IMR-90 (cell line): ENCODE measurements at regions not wholly inside any gene's neighbourhood (a gene's known extent, or its start where the extent isn't known, plus 50 kb on each side); places are given as distances from the start of the nearest gene placed in this dataset.

Source experiments
- ATAC-seq: fragments of 200-7000 bp; cut with Tn5 transposase; 2 replicates; pipeline ENCODE4 v1.9.1; 2020; ENCODE audit warnings: low read depth, mild to moderate bottlenecking, moderate library complexity
- BruUV-seq: library from RNA; stranded (reverse); fragments of 400-500 nt; replicated peaks from 2 replicates; lab custom pipeline; 2021; lab: Mats Ljungman, UMichigan
- CTCF ChIA-PET: fragments of 300-600 bp; formaldehyde crosslinking; extraction: SDS; loops from one replicate; lab custom pipeline; 2021; ENCODE audit warnings: antibody characterized with exemption; lab: Yijun Ruan, JAX
- POLR2A ChIA-PET: fragments of 300-600 bp; sonication (Branson Sonifier 250); formaldehyde crosslinking; loops from one replicate; lab custom pipeline; 2022; ENCODE audit warnings: antibody characterized with exemption; ENCODE audit not compliant: unreplicated experiment; lab: Charles Lee
- DNase-seq: peaks from one replicate; pipeline ENCODE4 v3.0.0; 2013
- H2AFZ ChIP-seq: replicated peaks from 2 replicates; pipeline ENCODE3; 2013; ENCODE audit warnings: low read length, mild to moderate bottlenecking; ENCODE audit not compliant: poor library complexity
- H2AK5ac ChIP-seq: 2 replicates; pipeline ENCODE4 v1.6.1; 2013; ENCODE audit warnings: low read depth, low read length, inconsistent platforms
- H2AK9ac ChIP-seq: replicated peaks from 2 replicates; pipeline ENCODE3; 2013; ENCODE audit warnings: mild to moderate bottlenecking, low read depth, low read length, moderate library complexity; ENCODE audit not compliant: poor library complexity
- H2BK120ac ChIP-seq: 2 replicates; pipeline ENCODE4 v1.6.1; 2013; ENCODE audit warnings: low read depth, low read length, inconsistent platforms
- H2BK15ac ChIP-seq: 3 replicates; pipeline ENCODE4 v1.6.1; 2013; ENCODE audit warnings: low read depth, low read length, inconsistent platforms
- H2BK20ac ChIP-seq: 2 replicates; pipeline ENCODE4 v1.6.1; 2013; ENCODE audit warnings: low read depth, mild to moderate bottlenecking, inconsistent platforms, low read length, moderate library complexity
- H2BK5ac ChIP-seq: 2 replicates; pipeline ENCODE4 v1.6.1; 2013; ENCODE audit warnings: mild to moderate bottlenecking, low read depth, low read length, inconsistent platforms; ENCODE audit not compliant: poor library complexity, severe bottlenecking
- H3K14ac ChIP-seq: replicated peaks from 2 replicates; pipeline ENCODE4 v1.6.1; 2013; ENCODE audit warnings: low read depth, low read length, inconsistent platforms
- H3K18ac ChIP-seq: 2 replicates; pipeline ENCODE4 v1.6.1; 2013; ENCODE audit warnings: low read depth, low read length, control low read depth
- H3K23ac ChIP-seq: 2 replicates; pipeline ENCODE4 v1.6.1; 2013; ENCODE audit warnings: low read depth, low read length, inconsistent platforms
- H3K27ac ChIP-seq: 2 replicates; pipeline ENCODE4 v1.5.1; 2013; ENCODE audit warnings: mild to moderate bottlenecking, control low read depth, low read length; ENCODE audit not compliant: insufficient read depth
- H3K27me3 ChIP-seq: 2 replicates; pipeline ENCODE4 v1.6.1; 2013; ENCODE audit warnings: low read length; ENCODE audit not compliant: control insufficient read depth, insufficient read depth
- H3K36me3 ChIP-seq: 2 replicates; pipeline ENCODE4 v1.6.1; 2013; ENCODE audit warnings: low read length, mixed read lengths; ENCODE audit not compliant: control insufficient read depth, insufficient read depth
- H3K4ac ChIP-seq: 2 replicates; pipeline ENCODE4 v1.6.1; 2013; ENCODE audit warnings: low read depth, low read length, inconsistent platforms
- H3K4me1 ChIP-seq: 2 replicates; pipeline ENCODE4 v1.6.1; 2013; ENCODE audit warnings: low read length, mixed read lengths; ENCODE audit not compliant: control insufficient read depth, insufficient read depth
- H3K4me2 ChIP-seq: 2 replicates; pipeline ENCODE4 v1.6.1; 2013; ENCODE audit warnings: low read depth, mild to moderate bottlenecking, control low read depth, low read length, moderate library complexity
- H3K4me3 ChIP-seq: 2 replicates; pipeline ENCODE4 v1.5.1; 2013; ENCODE audit warnings: low read depth, mild to moderate bottlenecking, control low read depth, low read length, moderate library complexity; ENCODE audit not compliant: insufficient read depth
- H3K56ac ChIP-seq: 2 replicates; pipeline ENCODE4 v1.6.1; 2013; ENCODE audit warnings: low read length, inconsistent platforms; ENCODE audit not compliant: insufficient read depth; ENCODE audit errors: extremely low read depth
- H3K79me1 ChIP-seq, 2 experiments: 2 replicates each; pipeline ENCODE4 v1.6.1; 2013; ENCODE audit warnings: low read length in 2 of 2, inconsistent platforms in 1 of 2, low read depth in 1 of 2
- H3K9ac ChIP-seq: 2 replicates; pipeline ENCODE4 v1.6.1; 2013; ENCODE audit warnings: low read depth, low read length, control low read depth
- H3K9me1 ChIP-seq: 2 replicates; pipeline ENCODE4 v1.6.1; 2013; ENCODE audit warnings: low read length, inconsistent platforms; ENCODE audit not compliant: insufficient read depth
- H3K9me3 ChIP-seq: 2 replicates; pipeline ENCODE4 v1.6.1; 2013; ENCODE audit warnings: low read length; ENCODE audit not compliant: control insufficient read depth, insufficient read depth
- H4K20me1 ChIP-seq: 2 replicates; pipeline ENCODE4 v1.6.1; 2013; ENCODE audit warnings: low read length, inconsistent platforms; ENCODE audit not compliant: insufficient read depth
- H4K5ac ChIP-seq: 2 replicates; pipeline ENCODE4 v1.6.1; 2013; ENCODE audit warnings: mild to moderate bottlenecking, low read depth, low read length, control low read depth
- H4K8ac ChIP-seq, 2 experiments: 2 replicates each; pipeline ENCODE4 v1.6.1; 2013; ENCODE audit warnings: low read depth in 2 of 2, low read length in 2 of 2, control low read depth in 1 of 2, inconsistent platforms in 1 of 2
- H4K91ac ChIP-seq: 2 replicates; pipeline ENCODE4 v1.6.1; 2013; ENCODE audit warnings: low read depth, low read length, inconsistent platforms; ENCODE audit not compliant: insufficient read depth
- CHD1 ChIP-seq: IDR thresholded peaks from 2 replicates; pipeline ENCODE4 v1.6.1; 2012; ENCODE audit warnings: low read depth, low read length, improper control_type of control experiment
- MXI1 ChIP-seq: IDR thresholded peaks from 2 replicates; pipeline ENCODE4 v1.6.1; 2012; ENCODE audit warnings: low read depth, mild to moderate bottlenecking, low read length, moderate library complexity, borderline replicate concordance
- NFE2L2 ChIP-seq: fragments of 150-350 bp; IDR thresholded peaks from 2 replicates; pipeline ENCODE4 v1.6.1; 2016; ENCODE audit warnings: low read depth, mild to moderate bottlenecking, low read length
- RFX5 ChIP-seq: IDR thresholded peaks from 2 replicates; pipeline ENCODE4 v1.8.0; 2012; ENCODE audit warnings: low read depth, mild to moderate bottlenecking, low read length, moderate library complexity
- WGBS, 2 experiments: methylation state at CpG; one replicate each; pipeline versions ENCODE4 v1.1.5 to v1.1.7; 2013; ENCODE audit warnings: missing lambda C conversion rate in 2 of 2; ENCODE audit not compliant: insufficient read length in 1 of 2; ENCODE audit errors: extremely low coverage in 2 of 2; 5-methylcytosine and 5-hydroxymethylcytosine counted together
- dilution Hi-C: fragments of 300-500 bp; cut with HindIII; formaldehyde crosslinking; loops from one replicate; pipeline ENCODE4 v1.14.3; 2018; ENCODE audit warnings: low sequenced_read_pairs; ENCODE audit not compliant: unreplicated experiment
- in situ Hi-C: fragments of 300-500 bp; cut with MboI; formaldehyde crosslinking; loops from 3 replicates; pipeline ENCODE4 v1.14.3; 2019; ENCODE audit warnings: low sequenced_read_pairs, inconsistent platforms, mixed read lengths
- intact Hi-C: fragments of 100-400 bp; cut with micrococcal nuclease; formaldehyde crosslinking; loops from 2 replicates; pipeline ENCODE4 v1.10.0; 2022
- TF ChIP-seq, protein P1 (sequence below): fragments of 150-350 bp; IDR thresholded peaks from 2 replicates; pipeline ENCODE4 v1.6.1; 2016; ENCODE audit warnings: low read depth, mild to moderate bottlenecking, low read length, moderate library complexity, borderline replicate concordance
- TF ChIP-seq, protein P2 (sequence below): conservative IDR thresholded peaks from 2 replicates; pipeline ENCODE4 v1.5.1; 2012; ENCODE audit warnings: mild to moderate bottlenecking, low read depth, low read length, improper control_type of control experiment

DNA sequence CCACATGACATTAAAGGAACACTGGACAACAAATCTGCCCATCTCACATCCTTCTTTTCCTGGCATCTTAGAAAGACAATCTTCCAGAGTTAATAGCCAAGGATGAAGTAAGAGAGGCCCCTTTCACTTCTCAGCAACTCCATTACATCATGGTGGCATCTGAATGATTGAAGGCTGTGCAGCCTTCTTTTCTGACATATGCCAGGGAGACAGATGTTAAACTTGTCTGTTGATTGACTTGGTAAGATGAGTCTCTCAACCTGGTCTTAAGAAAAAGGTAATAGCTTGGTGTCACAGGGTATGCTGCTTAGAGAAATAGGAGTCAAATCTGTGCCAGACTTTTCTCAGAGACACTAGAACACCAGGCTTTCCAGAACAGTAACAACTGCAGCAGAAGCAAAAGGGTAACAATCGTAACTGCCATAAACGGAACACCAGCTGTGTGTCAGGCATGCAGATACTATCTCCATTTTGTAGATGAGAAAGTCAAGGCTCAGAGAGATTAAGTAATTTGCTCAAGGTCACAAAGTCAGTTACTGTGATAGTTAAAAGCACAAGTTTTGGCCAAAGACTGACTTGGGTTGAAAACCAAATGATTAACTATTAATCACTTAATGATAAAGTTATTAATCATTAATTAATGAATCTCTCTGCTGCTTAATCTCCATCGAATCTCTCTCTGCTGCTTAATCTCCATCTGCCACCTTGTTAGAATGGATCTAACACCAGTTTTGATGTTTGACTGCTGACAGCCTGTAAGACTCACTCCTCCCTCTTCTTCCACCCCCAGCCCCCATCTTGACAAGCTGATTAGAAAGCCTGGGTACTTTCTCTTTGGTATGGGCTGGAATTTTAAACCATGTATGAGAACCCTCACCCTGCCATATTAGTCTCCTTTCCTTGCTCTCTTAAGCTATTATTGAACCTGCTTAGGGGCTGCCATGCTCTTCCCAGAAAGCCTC is 353.5 kb downstream of the ENC1 start (continued):
- TF ChIP-seq MXI1 = no peak

DNA sequence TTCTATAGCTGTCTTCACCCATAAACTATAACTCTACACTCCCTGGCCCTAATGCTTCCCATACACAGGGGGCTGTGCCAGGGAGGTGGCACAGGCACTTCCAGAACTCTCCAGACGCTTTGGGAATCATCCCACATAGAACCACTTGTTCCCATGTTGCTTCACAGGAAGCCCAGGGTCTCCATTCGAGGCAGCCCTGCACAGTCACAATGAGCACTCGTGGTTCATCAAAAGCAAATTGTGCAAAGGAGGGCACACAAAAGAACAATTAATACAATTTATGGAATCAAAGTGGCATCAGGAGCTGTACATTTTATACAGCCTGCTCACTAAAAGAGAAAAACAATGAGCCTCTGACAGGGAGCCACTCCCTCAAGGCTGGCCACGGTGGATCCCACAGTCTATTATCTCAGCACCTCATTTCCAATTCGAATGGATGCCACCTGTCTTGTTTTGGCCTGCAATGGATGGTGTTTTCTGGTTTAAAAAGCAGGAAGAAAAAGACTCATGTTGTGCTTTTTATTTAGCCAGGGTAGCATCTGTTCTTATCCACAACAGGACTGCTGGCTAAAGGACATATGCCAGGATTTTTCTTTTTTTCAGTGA is 354.8 kb downstream of the ENC1 start:
- no TSS peak for BruUV-seq
- H2BK5ac ChIP-seq = no peak overlapping the region
- ChIA-PET CTCF (interaction anchor here (0.9 to 1.5 kb wide), 2 partner anchors 12 to 16 kb away, joined by 3 to 4 read pairs; no protein-coding TSS in a partner anchor), POLR2A (no interaction called here)
- H4K5ac ChIP-seq = no peak overlapping the region
- H4K91ac ChIP-seq = no peak overlapping the region
- no peak overlapping the region for H2AK5ac ChIP-seq
- H3K36me3 ChIP-seq = no peaks in the 10 kb centered on the region
- H2AK9ac ChIP-seq = no peak overlapping the region
- no peak overlapping the region for H3K4me2 ChIP-seq
- in situ Hi-C loops = no loop called here
- no peak overlapping the region for H3K56ac ChIP-seq
- dilution Hi-C loops = no loop called here
- no peak overlapping the region for H3K18ac ChIP-seq
- TF ChIP-seq, protein P1, sequence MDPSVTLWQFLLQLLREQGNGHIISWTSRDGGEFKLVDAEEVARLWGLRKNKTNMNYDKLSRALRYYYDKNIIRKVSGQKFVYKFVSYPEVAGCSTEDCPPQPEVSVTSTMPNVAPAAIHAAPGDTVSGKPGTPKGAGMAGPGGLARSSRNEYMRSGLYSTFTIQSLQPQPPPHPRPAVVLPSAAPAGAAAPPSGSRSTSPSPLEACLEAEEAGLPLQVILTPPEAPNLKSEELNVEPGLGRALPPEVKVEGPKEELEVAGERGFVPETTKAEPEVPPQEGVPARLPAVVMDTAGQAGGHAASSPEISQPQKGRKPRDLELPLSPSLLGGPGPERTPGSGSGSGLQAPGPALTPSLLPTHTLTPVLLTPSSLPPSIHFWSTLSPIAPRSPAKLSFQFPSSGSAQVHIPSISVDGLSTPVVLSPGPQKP = no peak
- TF ChIP-seq MXI1 (no peak), CHD1 (no peak), NFE2L2 (no peak), RFX5 (no peak)
- TF ChIP-seq, protein P2, sequence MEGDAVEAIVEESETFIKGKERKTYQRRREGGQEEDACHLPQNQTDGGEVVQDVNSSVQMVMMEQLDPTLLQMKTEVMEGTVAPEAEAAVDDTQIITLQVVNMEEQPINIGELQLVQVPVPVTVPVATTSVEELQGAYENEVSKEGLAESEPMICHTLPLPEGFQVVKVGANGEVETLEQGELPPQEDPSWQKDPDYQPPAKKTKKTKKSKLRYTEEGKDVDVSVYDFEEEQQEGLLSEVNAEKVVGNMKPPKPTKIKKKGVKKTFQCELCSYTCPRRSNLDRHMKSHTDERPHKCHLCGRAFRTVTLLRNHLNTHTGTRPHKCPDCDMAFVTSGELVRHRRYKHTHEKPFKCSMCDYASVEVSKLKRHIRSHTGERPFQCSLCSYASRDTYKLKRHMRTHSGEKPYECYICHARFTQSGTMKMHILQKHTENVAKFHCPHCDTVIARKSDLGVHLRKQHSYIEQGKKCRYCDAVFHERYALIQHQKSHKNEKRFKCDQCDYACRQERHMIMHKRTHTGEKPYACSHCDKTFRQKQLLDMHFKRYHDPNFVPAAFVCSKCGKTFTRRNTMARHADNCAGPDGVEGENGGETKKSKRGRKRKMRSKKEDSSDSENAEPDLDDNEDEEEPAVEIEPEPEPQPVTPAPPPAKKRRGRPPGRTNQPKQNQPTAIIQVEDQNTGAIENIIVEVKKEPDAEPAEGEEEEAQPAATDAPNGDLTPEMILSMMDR = no peak
- H3K9ac ChIP-seq = no peak overlapping the region
- no peaks in the 10 kb centered on the region; the same call in 1 of the 2 replicates for H3K4me1 ChIP-seq
- no peak for DNase-seq
- no peak overlapping the region for H3K4me3 ChIP-seq
- no peak overlapping the region for H2BK120ac ChIP-seq
- no peak overlapping the region for H2BK20ac ChIP-seq
- no peaks in the 10 kb centered on the region for H3K79me1 ChIP-seq
- intact Hi-C loops = no loop called here
- H3K23ac ChIP-seq = no peak overlapping the region
- no peak overlapping the region for H2BK15ac ChIP-seq
- H3K4ac ChIP-seq = no peak overlapping the region
- peaks cover 8% of the 10 kb centered on the region for H3K27me3 ChIP-seq
- H3K9me1 ChIP-seq = no peaks in the 10 kb centered on the region
- no peak overlapping the region for H4K8ac ChIP-seq
- no peak overlapping the region for H3K27ac ChIP-seq
- H4K20me1 ChIP-seq = no peaks in the 10 kb centered on the region
- no CpG with 5 or more reads among the region's 5 CpGs for WGBS, 2 experiments
- no peaks in the 10 kb centered on the region for H3K9me3 ChIP-seq
- H2AFZ ChIP-seq = no peak overlapping the region
- no peak for ATAC-seq
- H3K14ac ChIP-seq = no peak overlapping the region
